HG03066 (cell line): ENCODE measurements at regions not wholly inside any gene's neighbourhood (a gene's known extent, or its start where the extent isn't known, plus 50 kb on each side); places are given as distances from the start of the nearest gene placed in this dataset.

Experiments
- ATAC-seq: cut with Tn5 transposase; IDR thresholded peaks from one replicate; pipeline ENCODE4 v1.9.1; 2021; ENCODE audit warnings: low read depth; ENCODE audit not compliant: unreplicated experiment

DNA sequence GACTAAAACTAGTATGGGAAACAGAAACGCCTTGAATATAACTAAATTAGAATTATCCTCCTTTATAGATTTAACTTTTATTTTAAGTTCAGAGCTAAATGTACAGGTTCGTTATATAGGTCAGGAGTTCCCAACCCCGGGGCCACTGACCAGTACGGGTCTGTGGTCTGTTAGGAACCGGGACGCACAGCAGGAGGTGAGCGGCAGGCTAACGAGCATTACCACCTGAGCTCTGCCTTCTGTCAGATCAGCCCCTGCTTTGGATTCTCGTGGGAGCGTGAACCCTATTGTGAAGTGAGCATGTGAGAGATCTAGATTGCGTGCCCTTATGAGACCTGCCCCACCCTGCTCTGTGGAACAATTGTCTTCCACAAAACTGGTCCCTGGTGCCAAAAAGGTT lies 51.0 kb downstream of the FAT4 start:
- ATAC-seq: no peak

DNA sequence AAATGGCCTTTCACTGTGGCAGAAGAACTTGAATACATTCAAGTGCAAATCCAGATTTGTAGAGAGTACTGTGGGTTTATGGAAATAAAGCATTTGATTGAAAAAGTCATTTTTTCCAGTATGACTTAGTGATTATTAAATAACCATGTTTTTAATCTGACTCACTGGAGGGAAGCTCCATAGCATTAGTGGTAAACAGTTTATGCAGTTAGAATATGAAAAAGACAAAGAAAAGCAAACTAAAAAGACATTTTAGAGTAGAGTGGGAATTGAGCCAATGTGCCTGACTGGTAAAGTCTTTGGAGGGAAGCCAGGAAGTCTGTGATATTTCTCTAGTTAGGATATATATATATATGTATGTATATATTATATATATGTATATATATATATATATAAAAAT lies 53.4 kb downstream of the FAT4 start:
- ATAC-seq: no peak

GRCh38 chr4:125368671-125369081 lies 53.9 kb downstream of the FAT4 start:
- ATAC-seq: no peak

- no peak for ATAC-seq
Observed at GRCh38 chr4:125369098-125369497, 54.3 kb downstream of the FAT4 start.

DNA sequence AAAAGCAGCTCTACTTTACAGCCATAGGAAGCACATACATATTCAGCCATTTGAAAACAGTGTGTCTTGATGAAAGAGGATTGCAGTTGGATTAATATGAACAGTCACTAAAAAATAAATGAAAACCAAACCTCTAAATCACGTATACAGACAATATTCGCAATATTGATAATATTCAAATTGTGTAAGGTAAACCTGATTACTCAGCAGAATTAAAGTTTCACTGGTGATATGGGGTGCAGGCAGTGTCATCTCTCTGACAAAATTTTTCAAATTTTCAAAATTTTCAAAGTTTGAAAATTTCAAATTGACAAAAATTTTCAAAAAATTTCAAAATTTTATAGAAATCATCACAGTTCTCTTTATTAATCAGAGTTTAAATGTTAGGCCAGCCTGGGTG lies 55.7 kb downstream of the FAT4 start:
- no peak for ATAC-seq

DNA sequence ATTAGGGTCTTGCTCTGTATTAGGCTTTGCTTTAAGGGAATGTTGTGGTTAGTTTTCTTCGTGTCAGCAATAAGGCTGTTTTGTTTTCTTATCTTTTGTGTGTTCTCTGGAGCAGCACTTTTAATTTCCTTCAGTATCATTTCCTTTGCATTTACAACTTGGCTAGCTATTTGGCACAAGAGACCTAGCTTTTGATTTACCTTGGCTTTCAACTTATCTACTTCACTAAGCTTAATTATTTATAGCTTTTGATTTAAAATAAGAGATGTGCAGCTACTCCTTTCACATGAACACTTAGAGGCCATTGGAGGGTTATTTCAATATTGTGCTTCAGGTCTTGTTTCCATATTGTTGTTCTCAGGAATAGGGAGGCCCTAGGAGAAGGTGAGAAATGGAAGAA lies 68.2 kb downstream of the FAT4 start:
- no peak for ATAC-seq

DNA sequence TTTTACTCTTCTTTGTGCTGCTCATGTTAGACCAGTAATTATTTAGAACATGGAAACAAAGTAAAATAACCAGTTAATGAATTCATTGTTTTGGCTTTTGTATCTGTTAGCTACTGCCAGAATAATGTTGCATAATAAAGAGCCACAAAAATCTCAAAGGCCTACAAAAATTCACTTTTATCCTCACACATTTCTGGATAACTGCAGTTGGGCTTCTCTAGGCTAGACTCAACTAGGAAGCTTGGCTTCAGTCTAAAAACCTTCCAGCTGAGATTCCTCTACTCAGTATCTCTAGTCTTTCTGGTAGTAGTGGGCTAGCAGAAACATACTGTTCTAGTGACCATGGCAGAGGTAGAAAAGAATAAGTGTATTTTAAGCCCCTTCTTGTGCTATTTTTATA lies 73.0 kb downstream of the FAT4 start:
- ATAC-seq: no peak

DNA sequence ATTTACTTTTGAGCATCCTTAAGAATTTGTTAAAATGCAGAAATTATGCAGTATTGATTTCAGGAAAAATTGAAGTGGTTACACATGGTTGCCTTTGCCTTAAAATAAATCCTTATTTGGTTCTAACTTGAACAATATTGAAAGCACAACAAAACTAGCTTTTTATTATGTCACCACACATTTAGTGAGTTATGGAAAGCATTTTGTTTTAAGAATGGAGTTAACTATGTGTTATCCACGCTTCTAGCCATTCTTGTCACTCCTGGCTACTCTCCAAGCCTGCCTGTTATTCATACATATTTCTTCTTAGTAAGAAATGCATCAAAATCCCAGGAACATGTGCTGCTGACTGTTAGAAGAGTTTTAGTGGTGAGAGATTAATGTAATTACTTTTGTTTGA lies 73.9 kb downstream of the FAT4 start:
- ATAC-seq: no peak

- no peak for ATAC-seq
Observed at GRCh38 chr4:125389713-125390112, 75.0 kb downstream of the FAT4 start.

DNA sequence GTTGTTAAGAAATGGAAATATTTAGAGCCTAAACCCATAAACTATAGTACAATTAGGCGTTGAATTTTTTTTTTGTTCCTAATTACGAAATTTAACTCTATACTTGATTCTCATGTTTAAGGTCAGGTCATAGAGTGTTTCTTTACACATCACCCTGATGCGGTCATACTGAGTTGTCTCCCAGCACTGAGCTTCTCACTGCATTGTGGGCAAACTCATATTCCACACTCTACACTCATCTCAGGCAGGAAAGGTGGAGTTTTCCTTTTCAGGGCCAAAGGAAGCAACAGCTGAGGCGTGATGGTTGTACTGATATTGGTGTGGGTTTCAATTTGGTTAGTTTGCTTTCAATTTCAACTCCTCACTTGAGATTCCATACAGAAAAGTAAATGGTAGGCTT lies 75.4 kb downstream of the FAT4 start:
- ATAC-seq: no peak

DNA sequence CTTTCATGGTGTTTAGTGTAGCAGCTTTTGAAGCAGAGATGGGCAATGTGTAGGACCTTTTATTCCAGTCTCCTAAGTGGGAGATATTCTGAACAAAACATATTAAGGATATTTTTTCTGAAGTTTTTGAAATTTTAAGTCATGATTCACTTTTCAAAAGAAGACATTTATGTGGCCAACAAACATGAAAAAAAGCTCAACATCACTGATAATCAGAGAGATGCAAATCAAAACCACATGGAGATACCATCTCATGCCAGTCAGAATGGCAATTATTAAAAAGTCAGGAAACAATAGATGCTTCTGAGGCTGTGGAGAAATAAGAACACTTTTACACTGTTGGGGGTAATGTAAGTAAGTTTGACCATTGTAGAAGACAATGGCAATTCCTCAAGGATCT lies 76.0 kb downstream of the FAT4 start:
- ATAC-seq: no peak

DNA sequence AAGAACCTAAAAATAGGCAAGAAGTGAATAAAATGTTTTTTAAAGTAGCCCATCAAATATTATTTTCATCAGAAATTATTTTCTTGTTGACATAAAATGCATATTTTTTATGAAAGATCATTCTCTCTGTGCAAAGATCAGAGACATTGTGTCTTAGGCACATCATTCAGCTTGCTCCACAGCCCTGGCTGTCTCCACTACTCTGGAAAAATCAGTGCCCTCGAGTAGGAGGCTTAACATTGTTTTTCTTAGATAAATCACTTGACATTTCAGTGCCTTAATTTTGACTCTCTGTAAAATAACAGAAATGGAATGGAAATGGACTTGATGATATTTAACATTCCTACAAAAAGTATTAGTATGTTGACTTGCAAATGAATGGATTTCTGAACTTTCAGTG lies 77.9 kb downstream of the FAT4 start:
- no peak for ATAC-seq

GRCh38 chr4:125393825-125394224 lies 79.1 kb downstream of the FAT4 start:
- no peak for ATAC-seq

- ATAC-seq: no peak
Observed at GRCh38 chr4:125397226-125397625, 82.5 kb downstream of the FAT4 start.

GRCh38 chr4:125398263-125399002 lies 83.7 kb downstream of the FAT4 start:
- no peak for ATAC-seq

- ATAC-seq: no peak
Observed at GRCh38 chr4:125400756-125401155, 86.0 kb downstream of the FAT4 start.

GRCh38 chr4:125401784-125402183 lies 87.0 kb downstream of the FAT4 start:
- no peak for ATAC-seq

DNA sequence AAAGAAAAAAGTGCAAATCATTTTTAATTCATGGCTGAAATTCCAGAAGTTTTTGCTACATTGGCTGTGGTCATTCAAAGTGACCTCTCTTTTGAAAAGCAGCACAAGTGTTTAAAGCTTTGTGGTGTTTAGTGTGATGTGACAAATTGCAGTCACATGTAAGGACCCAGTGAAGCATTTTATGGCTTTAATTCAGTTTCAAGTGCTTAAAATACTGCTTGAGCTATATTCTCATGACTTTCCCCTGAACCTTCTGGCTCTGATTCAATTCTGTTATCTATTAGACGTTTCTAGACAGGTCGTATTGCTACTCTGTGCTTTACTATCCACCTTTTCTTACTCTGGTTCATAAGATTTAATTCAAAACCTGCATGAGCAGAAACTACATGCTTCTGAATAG lies 105.8 kb downstream of the FAT4 start:
- ATAC-seq: no peak

DNA sequence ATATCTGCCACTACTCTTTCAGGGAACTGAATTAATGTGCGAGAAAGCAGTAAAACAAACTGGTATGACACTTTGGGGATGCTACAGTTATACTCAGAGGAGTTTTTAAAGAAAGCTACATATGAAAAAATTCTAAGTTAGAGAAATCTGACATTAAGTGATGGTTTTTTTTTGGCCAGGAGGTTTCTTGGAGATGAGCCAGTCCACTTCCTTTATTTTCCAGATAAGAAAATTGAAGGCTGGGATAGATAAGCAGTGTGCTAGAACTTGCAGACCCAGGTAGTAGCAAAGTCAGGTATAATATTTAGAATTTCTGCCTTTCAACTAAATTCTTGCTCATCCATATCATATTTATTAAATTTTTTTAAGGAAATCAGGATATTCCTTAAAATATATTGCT lies 106.8 kb downstream of the FAT4 start:
- no peak for ATAC-seq

- ATAC-seq: no peak
Observed at GRCh38 chr4:125423124-125423523, 108.4 kb downstream of the FAT4 start.

GRCh38 chr4:125428832-125429231 lies 114.1 kb downstream of the FAT4 start:
- no peak for ATAC-seq

DNA sequence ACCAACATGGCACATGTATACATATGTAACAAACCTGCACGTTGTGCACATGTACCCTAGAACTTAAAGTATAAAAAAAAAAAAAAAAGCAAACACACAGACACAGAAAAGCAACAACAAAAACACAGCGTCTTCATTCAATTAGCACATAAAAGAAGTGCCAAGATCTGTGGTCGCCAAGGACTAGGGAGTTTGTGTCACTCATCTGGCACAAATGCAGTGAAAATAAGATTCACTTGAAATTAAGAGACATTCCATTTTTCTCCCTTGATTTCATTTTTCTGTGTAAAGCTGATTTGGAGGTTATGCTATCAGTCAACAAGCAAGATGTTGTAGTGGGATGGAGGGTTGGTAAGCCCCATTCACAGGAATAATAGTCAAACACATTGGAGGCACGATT lies 115.3 kb downstream of the FAT4 start:
- no peak for ATAC-seq

DNA sequence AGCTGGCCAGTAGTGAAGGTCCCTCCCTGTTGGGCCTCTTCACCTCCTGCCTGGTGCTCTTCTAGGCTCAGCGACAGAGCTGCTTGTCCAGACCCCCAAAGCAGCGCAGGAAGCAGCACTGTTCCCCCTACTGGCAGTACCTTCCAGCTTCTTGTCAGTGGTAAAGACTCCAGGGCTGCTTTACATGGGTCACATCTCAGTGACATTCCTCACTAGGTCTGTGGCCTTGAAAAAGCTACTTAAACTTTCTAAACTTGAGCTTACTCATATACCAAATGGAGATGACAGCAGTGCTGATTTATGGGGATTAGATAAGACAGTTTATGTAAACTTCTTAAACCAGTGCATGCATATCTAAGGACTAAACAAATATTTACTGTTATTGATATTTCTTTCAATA lies 117.3 kb downstream of the FAT4 start:
- no peak for ATAC-seq
